Glutamatergic neuron (in vitro differentiated cells): ENCODE measurements at regions not wholly inside any gene's neighbourhood (a gene's known extent, or its start where the extent isn't known, plus 50 kb on each side); places are given as distances from the start of the nearest gene placed in this dataset.

ENCODE experiments used
- DNase-seq: peaks from one replicate; pipeline ENCODE4 v3.0.0; 2022
- H3K27ac Mint-ChIP-seq: one replicate; pipeline ENCODE4 v1.8.0; 2020; ENCODE audit warnings: mild to moderate bottlenecking, mixed read lengths, inconsistent platforms; ENCODE audit not compliant: unreplicated experiment
- H3K27me3 Mint-ChIP-seq: one replicate; pipeline ENCODE4 v1.8.0; 2020; ENCODE audit warnings: mild to moderate bottlenecking, moderate library complexity, mixed read lengths, inconsistent platforms; ENCODE audit not compliant: unreplicated experiment
- H3K36me3 Mint-ChIP-seq: one replicate; pipeline ENCODE4 v1.8.0; 2020; ENCODE audit warnings: mild to moderate bottlenecking, mixed read lengths, inconsistent platforms; ENCODE audit not compliant: unreplicated experiment
- H3K4me1 Mint-ChIP-seq: one replicate; pipeline ENCODE4 v1.8.0; 2020; ENCODE audit warnings: mild to moderate bottlenecking, low read depth, mixed read lengths, inconsistent platforms; ENCODE audit not compliant: unreplicated experiment
- H3K4me3 Mint-ChIP-seq: one replicate; pipeline ENCODE4 v1.8.0; 2020; ENCODE audit warnings: mild to moderate bottlenecking, mixed read lengths, inconsistent platforms; ENCODE audit not compliant: unreplicated experiment
- H3K9me3 Mint-ChIP-seq: one replicate; pipeline ENCODE4 v1.8.0; 2020; ENCODE audit warnings: mild to moderate bottlenecking, moderate library complexity, mixed read lengths, inconsistent platforms; ENCODE audit not compliant: unreplicated experiment
- TF ChIP-seq, protein P1 (sequence below): fragments of 200-600 bp; sonication (generic); IDR thresholded peaks from one replicate; pipeline ENCODE4 v1.5.0; 2021; ENCODE audit not compliant: partially characterized antibody, unreplicated experiment

DNA sequence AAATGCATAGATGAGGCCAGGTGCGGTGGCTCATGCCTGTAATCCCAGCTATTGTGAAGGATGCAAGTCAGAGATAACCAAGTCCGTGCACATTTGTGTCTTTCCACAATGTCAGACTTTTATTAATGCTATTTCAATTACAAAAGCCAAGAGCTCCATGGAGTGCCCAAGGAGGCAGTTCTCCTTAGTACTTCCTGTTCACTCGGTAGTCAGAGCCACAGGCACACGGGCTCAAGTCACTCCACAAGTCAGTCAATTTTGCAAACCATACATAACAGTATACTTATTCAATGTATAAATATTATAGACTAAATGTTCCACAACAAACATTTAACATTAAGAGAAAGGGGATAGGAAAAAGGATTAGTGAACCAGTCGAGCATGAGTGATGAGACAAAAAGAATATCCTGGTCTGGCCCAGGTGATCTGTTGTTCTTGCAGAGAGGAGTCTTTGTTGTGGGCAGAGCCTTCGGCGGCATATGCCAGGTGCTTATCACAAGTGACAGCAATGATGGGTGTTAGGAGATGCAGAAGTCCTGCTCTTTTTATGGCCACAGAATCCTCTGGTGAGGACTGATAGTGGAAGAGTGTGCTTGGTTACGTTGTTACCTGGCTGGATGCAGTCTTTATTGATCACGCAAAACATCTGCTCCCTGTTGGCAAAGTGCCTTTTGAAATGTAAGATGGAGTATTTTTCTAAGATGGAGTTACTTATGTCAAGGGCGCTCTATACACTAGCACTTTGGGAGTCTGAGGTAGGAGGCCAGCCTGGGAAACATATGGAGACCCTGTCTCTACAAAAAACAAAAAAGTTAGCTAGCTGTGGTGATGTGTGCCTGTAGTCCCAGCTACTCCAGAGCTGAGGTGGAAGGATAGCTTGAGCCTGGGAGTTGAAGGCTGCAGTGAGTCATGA, 167.0 kb upstream of the FBXL17 start:
- no peaks in the 10 kb centered on the region for H3K27me3 Mint-ChIP-seq
- DNase-seq: no peak
- H3K27ac Mint-ChIP-seq: no peak overlapping the region
- TF ChIP-seq, protein P1, sequence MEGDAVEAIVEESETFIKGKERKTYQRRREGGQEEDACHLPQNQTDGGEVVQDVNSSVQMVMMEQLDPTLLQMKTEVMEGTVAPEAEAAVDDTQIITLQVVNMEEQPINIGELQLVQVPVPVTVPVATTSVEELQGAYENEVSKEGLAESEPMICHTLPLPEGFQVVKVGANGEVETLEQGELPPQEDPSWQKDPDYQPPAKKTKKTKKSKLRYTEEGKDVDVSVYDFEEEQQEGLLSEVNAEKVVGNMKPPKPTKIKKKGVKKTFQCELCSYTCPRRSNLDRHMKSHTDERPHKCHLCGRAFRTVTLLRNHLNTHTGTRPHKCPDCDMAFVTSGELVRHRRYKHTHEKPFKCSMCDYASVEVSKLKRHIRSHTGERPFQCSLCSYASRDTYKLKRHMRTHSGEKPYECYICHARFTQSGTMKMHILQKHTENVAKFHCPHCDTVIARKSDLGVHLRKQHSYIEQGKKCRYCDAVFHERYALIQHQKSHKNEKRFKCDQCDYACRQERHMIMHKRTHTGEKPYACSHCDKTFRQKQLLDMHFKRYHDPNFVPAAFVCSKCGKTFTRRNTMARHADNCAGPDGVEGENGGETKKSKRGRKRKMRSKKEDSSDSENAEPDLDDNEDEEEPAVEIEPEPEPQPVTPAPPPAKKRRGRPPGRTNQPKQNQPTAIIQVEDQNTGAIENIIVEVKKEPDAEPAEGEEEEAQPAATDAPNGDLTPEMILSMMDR: no peak
- no peaks in the 10 kb centered on the region for H3K36me3 Mint-ChIP-seq
- H3K9me3 Mint-ChIP-seq: no peaks in the 10 kb centered on the region
- H3K4me1 Mint-ChIP-seq: no peaks in the 10 kb centered on the region
- H3K4me3 Mint-ChIP-seq: no peak overlapping the region

GRCh38 chr5:108546939-108547338, 165.0 kb upstream of the FBXL17 start:
- DNase-seq: no peak
- H3K9me3 Mint-ChIP-seq: no peaks in the 10 kb centered on the region
- H3K4me3 Mint-ChIP-seq: no peak overlapping the region
- peaks cover under 1% of the 10 kb centered on the region for H3K4me1 Mint-ChIP-seq
- no peak overlapping the region for H3K27ac Mint-ChIP-seq
- H3K36me3 Mint-ChIP-seq: no peaks in the 10 kb centered on the region
- H3K27me3 Mint-ChIP-seq: no peaks in the 10 kb centered on the region
- TF ChIP-seq, protein P1: no peak

DNA sequence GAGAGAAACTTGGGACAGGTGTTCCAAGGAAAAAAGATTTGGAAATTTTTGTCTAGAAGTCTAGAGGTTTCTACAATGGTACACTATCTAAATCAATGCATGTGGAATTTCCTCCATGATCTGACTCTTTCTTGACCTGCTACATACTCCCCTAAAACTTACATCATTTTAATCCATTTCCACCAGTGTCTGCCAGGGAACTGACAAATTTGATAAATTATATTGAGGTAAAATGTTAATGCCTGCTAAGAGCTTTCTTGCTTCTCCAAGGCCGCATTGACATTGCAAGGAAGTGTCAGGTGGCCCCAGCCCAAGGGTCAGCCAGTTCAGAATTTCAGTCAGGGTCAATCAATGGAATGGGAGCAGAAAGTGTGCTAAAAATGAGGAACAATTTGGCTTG, 163.4 kb upstream of the FBXL17 start:
- H3K4me3 Mint-ChIP-seq: no peak overlapping the region
- DNase-seq: no peak
- H3K9me3 Mint-ChIP-seq: no peaks in the 10 kb centered on the region

DNA sequence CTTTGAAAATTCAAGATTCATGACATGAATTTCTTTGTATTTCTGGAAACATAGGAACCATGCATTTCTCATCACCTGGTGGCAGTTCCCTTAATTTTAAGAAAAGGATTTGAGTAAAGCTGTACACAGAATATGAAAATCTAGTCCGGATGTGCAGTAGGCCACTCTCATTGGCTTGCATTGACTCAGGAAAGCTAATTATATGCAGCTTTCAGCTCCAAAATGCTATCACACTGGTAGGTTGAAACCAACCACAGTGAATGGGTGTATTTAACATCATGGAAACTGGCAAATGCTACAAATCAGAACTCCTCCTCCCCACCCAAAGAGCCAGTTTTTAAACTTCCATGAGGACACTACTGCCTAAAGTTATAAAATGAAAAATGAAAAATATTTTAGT, 161.6 kb upstream of the FBXL17 start:
- Mint-ChIP-seq H3K36me3 (no peaks in the 10 kb centered on the region), H3K4me3 (no peak overlapping the region), H3K9me3 (no peaks in the 10 kb centered on the region), H3K4me1 (peaks cover 4% of the 10 kb centered on the region), H3K27me3 (peaks cover 2% of the 10 kb centered on the region), H3K27ac (no peak overlapping the region)
- TF ChIP-seq, protein P1: no peak
- DNase-seq: no peak

More for the DNA sequence above, 163.4 kb upstream of the FBXL17 start:
- no peaks in the 10 kb centered on the region for H3K36me3 Mint-ChIP-seq
- H3K27me3 Mint-ChIP-seq: peaks cover 2% of the 10 kb centered on the region
- H3K4me1 Mint-ChIP-seq: peaks cover 4% of the 10 kb centered on the region
- TF ChIP-seq, protein P1: no peak
- no peak overlapping the region for H3K27ac Mint-ChIP-seq

DNA sequence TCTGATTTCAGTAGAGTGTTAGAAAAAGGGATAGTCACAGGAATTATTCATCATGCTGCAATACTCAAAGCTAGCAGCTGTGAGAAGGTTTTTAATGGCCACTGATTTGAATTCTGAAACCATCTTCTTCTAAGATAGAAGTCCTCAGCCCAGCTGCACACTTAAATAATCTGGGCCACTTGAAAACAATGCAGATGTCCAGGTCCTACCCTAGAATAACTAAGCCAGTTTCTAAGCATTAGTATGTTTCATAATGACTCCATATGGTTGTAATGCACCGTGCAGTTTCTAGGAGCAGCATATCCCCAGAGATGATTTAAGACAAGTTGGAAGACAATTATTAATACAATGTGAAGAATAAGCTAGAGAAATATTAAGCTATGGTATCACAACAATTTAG, 159.9 kb upstream of the FBXL17 start:
- Mint-ChIP-seq H3K4me3 (no peak overlapping the region), H3K27ac (no peak overlapping the region), H3K9me3 (no peaks in the 10 kb centered on the region), H3K27me3 (peaks cover 2% of the 10 kb centered on the region), H3K4me1 (peaks cover 4% of the 10 kb centered on the region), H3K36me3 (no peaks in the 10 kb centered on the region)
- TF ChIP-seq, protein P1: no peak
- no peak for DNase-seq
